ENCODE measurements at regions not wholly inside any gene's neighbourhood (a gene's known extent, or its start where the extent isn't known, plus 50 kb on each side); places are given as distances from the start of the nearest gene placed in this dataset.

DNA sequence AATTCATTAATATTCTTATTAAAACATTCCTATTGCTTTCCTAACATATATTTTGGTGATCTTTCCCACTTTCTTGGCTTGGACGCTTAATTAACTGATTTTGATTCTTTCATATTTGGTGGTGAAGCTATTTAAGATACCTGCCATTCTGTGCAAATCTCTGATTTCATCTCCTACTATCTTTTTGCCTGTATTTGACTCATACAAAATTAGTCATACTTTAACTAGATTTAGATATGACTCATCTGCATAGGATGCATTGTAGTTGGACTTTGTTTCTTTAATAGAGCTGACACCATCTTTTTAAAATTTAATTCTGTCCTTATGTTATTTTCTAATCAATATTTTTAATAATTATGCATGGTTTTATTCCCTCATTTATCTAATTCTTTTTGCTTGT, 93.8 kb upstream of the PLPPR4 start:
- DNase-seq, result peak; percentile 21

DNA sequence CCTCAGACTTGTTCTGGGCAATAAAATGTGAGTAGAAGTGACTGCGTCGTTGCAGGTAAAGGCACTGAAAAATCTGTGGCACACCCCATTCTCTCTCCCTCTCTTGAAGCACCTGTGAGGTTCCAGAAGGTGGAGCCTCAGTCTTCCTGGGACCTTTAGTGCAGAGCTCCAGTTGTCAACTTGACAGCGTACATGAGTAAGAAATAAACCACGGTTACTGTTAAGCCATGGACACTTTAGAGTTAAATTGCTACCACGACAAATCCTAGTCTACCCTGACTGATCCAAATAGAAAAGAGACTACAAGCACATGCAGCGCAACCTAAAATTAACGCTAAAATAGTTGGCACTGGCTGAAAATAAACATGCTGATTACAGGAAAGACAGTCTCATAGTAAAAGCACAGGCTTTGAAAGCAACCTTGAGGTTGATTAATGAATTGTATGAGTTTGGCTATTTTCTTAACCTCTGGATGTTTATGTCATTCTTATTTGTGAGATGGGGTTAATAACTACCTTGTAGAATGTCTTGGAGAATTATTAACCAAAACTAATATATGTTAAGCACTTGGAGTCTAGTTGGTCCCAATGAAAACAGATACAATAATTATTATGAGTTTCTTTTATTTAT, 93.0 kb upstream of the PLPPR4 start:
- DNase-seq, result no peak

DNA sequence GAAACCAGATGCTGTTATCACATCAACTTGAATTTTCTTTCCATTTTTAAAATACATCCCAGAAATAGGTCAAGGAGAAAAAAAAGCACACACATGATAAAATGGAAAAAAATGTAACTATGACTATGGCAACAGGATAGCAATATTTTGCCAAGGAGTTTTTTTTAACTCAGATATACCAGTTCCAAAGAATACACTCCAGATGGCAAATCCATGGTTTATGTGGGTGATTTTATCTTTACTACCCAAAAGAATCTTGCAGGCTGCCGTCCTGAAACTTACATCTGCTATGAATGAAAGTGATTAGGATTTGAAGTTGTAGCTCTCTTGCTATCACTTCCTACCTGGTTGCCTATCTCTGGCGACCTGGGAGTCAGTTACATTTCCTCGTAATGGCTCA, 91.0 kb upstream of the PLPPR4 start:
- peak; percentile 5 for DNase-seq

DNA sequence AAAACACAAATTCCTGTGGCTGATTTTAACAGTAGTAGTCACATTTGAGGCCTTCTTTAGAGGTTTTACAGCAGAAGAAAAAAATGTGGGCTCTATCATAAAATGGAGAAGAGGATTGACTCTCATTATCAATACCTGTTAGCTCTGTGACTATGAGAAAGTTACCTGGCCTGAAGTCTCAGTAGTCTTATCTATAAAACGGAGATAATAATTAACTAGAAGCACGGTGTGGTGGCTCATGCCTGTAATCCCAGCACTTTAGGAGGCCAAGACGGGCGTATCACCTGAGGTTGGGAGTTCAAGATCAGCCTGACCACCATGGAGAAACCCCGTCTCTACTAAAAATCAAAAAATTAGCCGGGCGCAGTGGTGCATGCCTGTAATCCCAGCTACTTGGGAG, 90.4 kb upstream of the PLPPR4 start:
- DNase-seq, result no peak

DNA sequence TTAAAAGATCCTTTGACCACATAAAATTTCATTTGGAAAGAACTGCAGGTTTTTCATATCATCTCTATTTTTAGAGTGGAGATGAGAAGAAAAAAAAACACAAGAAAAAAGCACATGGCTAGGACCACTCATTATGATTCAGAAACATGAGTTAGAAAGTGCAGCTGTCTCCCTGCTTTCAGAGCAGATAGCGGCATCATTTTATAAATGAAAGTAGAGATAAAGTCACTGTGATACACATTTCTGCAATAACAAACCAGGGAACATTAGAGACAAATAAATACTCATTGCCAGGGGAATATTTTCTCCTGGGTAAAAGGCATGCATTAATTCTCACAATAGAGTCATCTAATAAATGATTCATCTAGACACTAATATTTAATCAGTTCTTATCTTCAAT, 87.5 kb upstream of the PLPPR4 start:
- DNase-seq, result no peak

DNA sequence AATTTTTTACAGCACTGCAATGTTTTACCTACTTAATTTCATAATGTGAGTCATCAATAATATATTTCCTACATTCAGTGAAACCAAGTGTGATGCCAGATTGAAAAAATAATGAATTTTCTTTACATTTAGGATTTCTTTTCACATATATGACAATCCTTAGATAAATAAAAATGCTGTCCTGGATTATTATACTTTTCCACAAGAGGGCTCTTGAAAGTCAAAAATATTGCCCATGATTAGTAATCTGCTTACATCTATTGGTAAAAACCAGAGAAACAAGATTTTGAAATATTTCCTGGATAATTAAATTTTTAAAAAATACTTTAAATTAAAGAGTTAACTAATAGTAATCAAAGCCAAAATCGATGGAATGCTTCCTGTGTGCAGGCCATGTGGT, 86.8 kb upstream of the PLPPR4 start:
- DNase-seq, result no peak

DNA sequence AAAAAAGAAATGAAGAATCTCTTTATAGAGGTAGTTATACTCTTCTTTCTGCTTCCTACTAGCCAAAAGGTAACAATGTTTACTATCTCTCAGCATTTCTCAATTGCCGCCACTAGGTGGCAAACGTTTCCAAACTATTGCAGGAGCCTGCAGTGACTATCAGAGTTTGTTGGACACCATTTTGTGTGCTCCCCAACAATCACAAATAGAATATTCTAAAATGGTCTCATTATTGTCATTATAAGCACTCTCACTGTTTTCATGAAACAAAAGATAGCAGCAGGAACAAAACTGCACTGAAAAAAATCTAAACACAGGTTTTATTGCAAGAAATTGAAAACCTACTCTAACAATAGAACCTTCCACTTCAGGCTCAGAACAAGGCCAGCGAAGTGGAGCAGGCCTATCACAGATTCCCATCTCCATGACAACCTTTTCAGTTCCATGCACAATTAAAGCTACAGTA, 83.9 kb upstream of the PLPPR4 start:
- peak; percentile 70 for DNase-seq

DNA sequence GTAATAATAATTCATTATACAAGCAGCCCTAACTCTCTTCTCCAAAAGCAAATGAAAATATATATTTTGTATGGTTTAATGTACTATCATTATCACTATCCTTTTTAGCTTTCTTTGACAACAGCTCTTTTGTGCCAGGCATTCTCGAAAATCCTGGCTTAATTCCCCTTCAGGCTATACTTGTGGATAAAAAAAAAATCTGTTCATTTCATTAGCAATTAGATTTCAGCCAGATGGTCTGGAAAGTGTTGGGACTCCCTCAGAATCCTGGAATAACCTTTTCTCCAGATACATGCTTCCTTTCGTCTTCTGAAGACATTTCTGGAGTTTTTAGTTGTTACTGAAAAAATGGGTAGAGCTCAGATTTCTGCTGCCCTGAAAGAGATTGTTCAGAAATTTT, 83.4 kb upstream of the PLPPR4 start:
- DNase-seq, result no peak

DNA sequence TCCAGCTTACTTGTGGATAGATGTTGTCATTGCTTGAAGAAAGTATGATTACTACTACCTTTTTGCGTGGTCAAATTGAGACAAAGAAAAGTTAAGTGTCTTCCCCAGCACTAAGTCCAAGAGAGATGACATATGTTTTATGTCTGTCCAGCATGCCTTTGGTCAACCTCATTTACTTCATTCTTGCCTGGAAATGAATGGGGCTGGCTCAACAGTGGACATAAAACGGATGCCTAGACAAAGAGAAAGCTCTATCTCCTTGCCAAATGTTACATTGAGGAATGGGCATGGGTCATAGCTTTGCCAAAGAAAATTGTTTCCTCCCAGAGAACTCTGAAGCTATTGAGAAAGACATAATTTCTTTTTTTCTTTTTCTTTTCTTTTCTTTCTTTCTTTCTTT, 82.4 kb upstream of the PLPPR4 start:
- no peak for DNase-seq

DNA sequence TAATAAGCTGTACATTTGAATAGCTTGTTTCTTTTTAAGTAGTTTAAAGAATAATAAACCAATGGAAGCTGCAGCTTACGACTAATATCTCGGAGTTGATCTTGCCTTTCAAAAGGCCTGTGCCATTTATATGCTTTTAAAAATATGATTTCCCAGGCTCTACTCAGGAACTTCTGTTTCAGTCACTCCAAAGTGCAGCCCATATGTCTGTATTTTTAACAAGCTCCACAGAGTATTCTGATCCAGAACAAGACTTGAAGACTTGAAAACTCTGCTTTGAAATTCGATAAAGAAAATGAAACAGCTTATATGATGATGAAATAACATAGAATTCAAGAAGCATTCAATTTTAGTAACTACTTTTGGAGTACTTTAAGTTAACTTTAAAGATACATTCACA, 79.1 kb upstream of the PLPPR4 start:
- no peak for DNase-seq

DNA sequence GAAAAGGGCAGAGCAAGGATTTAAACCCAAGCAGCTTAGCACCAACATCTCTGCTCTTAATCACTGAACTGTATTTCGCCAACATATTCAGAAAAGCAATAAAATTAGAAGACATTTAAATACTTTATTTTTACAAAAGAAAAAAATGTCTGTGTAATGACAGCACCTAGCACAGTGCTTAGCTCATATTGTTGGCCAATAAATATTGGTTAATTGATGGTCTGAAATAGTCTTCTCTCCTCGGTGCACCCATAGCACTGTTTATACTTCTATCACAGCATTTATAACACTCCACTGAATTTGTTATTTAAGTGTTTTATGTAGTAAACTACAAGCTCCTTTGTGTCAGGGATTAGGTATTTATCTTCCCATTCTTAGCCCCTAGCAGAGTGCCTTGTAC, 70.9 kb upstream of the PLPPR4 start:
- no peak for DNase-seq

DNA sequence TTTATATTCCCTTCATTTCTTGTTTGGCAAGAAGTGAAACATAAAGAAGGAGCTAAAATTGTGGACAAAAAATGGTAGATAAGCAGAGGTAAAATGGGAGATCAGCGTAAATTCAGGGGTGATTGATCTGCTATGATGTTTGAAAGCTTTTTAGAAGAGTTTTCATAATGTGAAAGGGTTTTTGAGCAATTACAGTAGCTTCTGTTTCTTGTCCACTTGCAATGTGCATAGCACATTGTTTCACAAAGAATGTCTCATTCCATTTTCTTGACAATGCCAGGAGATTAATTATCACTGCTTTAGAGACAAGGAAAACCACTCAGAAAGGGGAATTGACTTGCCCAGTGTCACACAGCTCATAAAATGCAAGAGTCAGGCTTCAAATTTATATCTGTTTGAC, 65.9 kb upstream of the PLPPR4 start:
- DNase-seq, result no peak

DNA sequence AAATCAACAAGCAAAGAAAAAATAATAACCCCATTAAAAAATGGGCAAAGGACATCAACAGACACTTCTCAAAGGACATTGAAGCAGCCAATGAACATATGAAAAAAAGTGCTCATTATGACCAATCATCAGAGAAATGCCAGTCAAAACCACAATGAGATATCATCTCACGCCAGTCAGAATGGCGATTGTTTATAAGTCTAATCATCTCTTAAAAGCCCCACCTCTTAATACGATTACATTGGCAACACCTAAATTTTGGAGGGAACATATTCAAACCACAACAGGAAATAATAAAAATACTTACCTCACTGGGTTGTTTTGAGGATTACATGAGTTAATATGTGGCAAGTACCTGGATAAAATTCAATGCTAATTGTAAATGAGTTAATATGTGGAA, 57.1 kb upstream of the PLPPR4 start:
- DNase-seq, result no peak

Data from amniotic stem cell (primary cell).